22Rv1 (cell line): ENCODE measurements at regions not wholly inside any gene's neighbourhood (a gene's known extent, or its start where the extent isn't known, plus 50 kb on each side); places are given as distances from the start of the nearest gene placed in this dataset.
"Not testable (repeated sequence)": the region's sequence is repeated elsewhere in the genome, so short reads cannot be mapped to it uniquely, and the experiment has no call there.

Experiments
- ZFX ChIP-seq: fragments of 450-650 bp; IDR thresholded peaks from 2 replicates; pipeline ENCODE4 v1.6.1; 2017; ENCODE audit warnings: antibody characterized with exemption, borderline replicate concordance
- TF ChIP-seq, protein P1 (sequence below): fragments of 450-650 bp; IDR thresholded peaks from 2 replicates; pipeline ENCODE4 v1.5.1; 2017; ENCODE audit warnings: mild to moderate bottlenecking

DNA sequence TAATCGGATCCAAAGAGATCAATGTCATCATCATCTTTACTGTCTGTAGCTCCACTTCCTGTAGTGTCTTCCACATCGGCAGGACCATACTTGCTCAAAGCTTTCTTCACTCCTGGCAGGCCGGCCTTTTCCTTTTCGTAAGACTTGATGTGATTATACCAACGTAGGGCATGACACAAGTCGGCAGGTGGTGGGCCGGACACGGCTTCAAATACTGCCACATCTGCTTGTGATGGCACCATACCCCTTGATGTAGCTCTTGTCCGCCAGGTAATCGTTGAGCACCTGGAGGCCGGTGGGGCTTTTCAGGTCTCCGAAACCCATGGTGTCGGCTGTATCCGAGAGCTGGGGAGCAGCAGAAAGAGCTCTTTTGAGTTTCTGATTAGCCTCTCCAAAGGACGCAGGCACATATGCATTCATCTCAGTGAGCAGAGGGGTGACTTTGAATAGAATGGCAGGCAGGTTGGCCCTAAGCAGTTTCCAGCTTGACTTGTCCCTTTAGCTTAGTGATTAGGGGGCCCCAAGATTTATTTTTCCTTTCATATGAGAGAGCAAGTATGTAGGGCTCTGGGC lies 106.0 kb upstream of the PODXL start:
- TF ChIP-seq, protein P1, sequence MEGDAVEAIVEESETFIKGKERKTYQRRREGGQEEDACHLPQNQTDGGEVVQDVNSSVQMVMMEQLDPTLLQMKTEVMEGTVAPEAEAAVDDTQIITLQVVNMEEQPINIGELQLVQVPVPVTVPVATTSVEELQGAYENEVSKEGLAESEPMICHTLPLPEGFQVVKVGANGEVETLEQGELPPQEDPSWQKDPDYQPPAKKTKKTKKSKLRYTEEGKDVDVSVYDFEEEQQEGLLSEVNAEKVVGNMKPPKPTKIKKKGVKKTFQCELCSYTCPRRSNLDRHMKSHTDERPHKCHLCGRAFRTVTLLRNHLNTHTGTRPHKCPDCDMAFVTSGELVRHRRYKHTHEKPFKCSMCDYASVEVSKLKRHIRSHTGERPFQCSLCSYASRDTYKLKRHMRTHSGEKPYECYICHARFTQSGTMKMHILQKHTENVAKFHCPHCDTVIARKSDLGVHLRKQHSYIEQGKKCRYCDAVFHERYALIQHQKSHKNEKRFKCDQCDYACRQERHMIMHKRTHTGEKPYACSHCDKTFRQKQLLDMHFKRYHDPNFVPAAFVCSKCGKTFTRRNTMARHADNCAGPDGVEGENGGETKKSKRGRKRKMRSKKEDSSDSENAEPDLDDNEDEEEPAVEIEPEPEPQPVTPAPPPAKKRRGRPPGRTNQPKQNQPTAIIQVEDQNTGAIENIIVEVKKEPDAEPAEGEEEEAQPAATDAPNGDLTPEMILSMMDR: not testable (repeated sequence)
- TF ChIP-seq ZFX: not testable (repeated sequence)
